GM23338 (cell line): ENCODE measurements at regions not wholly inside any gene's neighbourhood (a gene's known extent, or its start where the extent isn't known, plus 50 kb on each side); places are given as distances from the start of the nearest gene placed in this dataset.
A peak's percentile ranks its signal among the peaks of the same experiment; 100 is the strongest.

ENCODE experiments used
- ATAC-seq: fragments of 200-7000 bp; cut with Tn5 transposase; 3 replicates; pipeline ENCODE4 v1.9.1; 2020
- DNase-seq: peaks from one replicate; pipeline ENCODE4 v3.0.0-alpha.2; 2015; ENCODE audit warnings: low spot score
- H2AFZ ChIP-seq: fragments of 200-600 bp; sonication (generic); 2 replicates; pipeline ENCODE4 v1.8.0; 2016; ENCODE audit warnings: antibody characterized with exemption, mild to moderate bottlenecking, moderate library complexity
- H3F3A ChIP-seq: fragments of 200-600 bp; sonication (generic); replicated peaks from 2 replicates; pipeline ENCODE4 v1.8.0; 2017; ENCODE audit warnings: antibody characterized with exemption, mixed run types, low read depth
- H3K27ac ChIP-seq: fragments of 200-600 bp; sonication (generic); 2 replicates; pipeline ENCODE4 v1.6.1; 2016; ENCODE audit warnings: low read depth
- H3K27me3 ChIP-seq: fragments of 200-600 bp; sonication (generic); 2 replicates; pipeline ENCODE4 v1.8.0; 2016; ENCODE audit warnings: mild to moderate bottlenecking, mixed run types, moderate library complexity; ENCODE audit not compliant: insufficient read depth
- H3K36me3 ChIP-seq: fragments of 200-600 bp; sonication (generic); 2 replicates; pipeline ENCODE4 v1.8.0; 2016; ENCODE audit warnings: mild to moderate bottlenecking; ENCODE audit not compliant: insufficient read depth
- H3K4me1 ChIP-seq: fragments of 200-600 bp; sonication (generic); 2 replicates; pipeline ENCODE4 v1.8.0; 2016; ENCODE audit warnings: mild to moderate bottlenecking, moderate library complexity; ENCODE audit not compliant: insufficient read depth
- H3K4me2 ChIP-seq: fragments of 200-600 bp; sonication (generic); 2 replicates; pipeline ENCODE4 v1.7.1; 2017; ENCODE audit warnings: mixed run types
- H3K4me3 ChIP-seq: fragments of 200-600 bp; sonication (generic); 2 replicates; pipeline ENCODE4 v1.6.1; 2016; ENCODE audit warnings: mixed run types
- H3K79me2 ChIP-seq: fragments of 200-600 bp; sonication (generic); replicated peaks from 2 replicates; pipeline ENCODE4 v1.8.0; 2017; ENCODE audit warnings: mild to moderate bottlenecking; ENCODE audit not compliant: insufficient read depth
- H3K9me2 ChIP-seq: fragments of 200-600 bp; sonication (generic); 2 replicates; pipeline ENCODE4 v1.8.0; 2017; ENCODE audit not compliant: insufficient read depth
- H4K20me1 ChIP-seq: fragments of 200-600 bp; sonication (generic); replicated peaks from 2 replicates; pipeline ENCODE4 v1.8.0; 2017; ENCODE audit warnings: mild to moderate bottlenecking; ENCODE audit not compliant: insufficient read depth
- H3K27ac Mint-ChIP-seq: 2 replicates; pipeline ENCODE4 v1.8.0; 2020; ENCODE audit warnings: inconsistent platforms, mild to moderate bottlenecking, moderate library complexity, mixed read lengths
- H3K27me3 Mint-ChIP-seq: 3 replicates; pipeline ENCODE4 v1.8.0; 2022; ENCODE audit warnings: low read depth, mild to moderate bottlenecking, moderate library complexity, mixed read lengths, inconsistent platforms; ENCODE audit not compliant: insufficient read depth, poor library complexity
- H3K36me3 Mint-ChIP-seq: 3 replicates; pipeline ENCODE4 v1.8.0; 2021; ENCODE audit warnings: low read depth, mild to moderate bottlenecking, inconsistent platforms, moderate library complexity, mixed read lengths
- H3K4me1 Mint-ChIP-seq: 3 replicates; pipeline ENCODE4 v1.8.0; 2020; ENCODE audit warnings: mild to moderate bottlenecking, inconsistent platforms, mixed read lengths
- H3K4me3 Mint-ChIP-seq: 3 replicates; pipeline ENCODE4 v1.8.0; 2021; ENCODE audit warnings: moderate library complexity, mild to moderate bottlenecking, inconsistent platforms, mixed read lengths
- H3K9me3 Mint-ChIP-seq: 3 replicates; pipeline ENCODE4 v1.8.0; 2020; ENCODE audit warnings: moderate library complexity, mild to moderate bottlenecking, inconsistent platforms, mixed read lengths
- CREB1 ChIP-seq: fragments of 250-450 bp; sonication (Bioruptor Pico); IDR thresholded peaks from 2 replicates; pipeline ENCODE4 v1.5.0; 2020; ENCODE audit warnings: low read depth, mild to moderate bottlenecking, moderate library complexity
- CTCF ChIP-seq, 2 experiments: fragments of 200-600 bp in 1 of 2; sonication (generic) in 1 of 2; conservative IDR thresholded peaks; 2 replicates each; pipeline versions ENCODE4 v1.5.1 to v1.6.1; 2016 to 2017; ENCODE audit warnings: antibody characterized with exemption in 2 of 2, low read depth in 2 of 2, mild to moderate bottlenecking in 2 of 2, moderate library complexity in 1 of 2
- EZH2 ChIP-seq: fragments of 200-600 bp; sonication (generic); IDR thresholded peaks from one replicate; pipeline ENCODE4 v1.8.0; 2017; ENCODE audit warnings: antibody characterized with exemption, mild to moderate bottlenecking, low read depth; ENCODE audit not compliant: unreplicated experiment
- POLR2AphosphoS5 ChIP-seq: IDR thresholded peaks from 2 replicates; pipeline ENCODE4 v1.6.1; 2016; ENCODE audit warnings: antibody characterized with exemption, low read depth
- REST ChIP-seq: IDR thresholded peaks from one replicate; pipeline ENCODE4 v1.6.1; 2018; ENCODE audit warnings: antibody characterized with exemption; ENCODE audit not compliant: unreplicated experiment
- ZNF462 ChIP-seq: fragments of 250-450 bp; sonication (Bioruptor Pico); IDR thresholded peaks from 2 replicates; pipeline ENCODE4 v1.5.0; 2020; ENCODE audit warnings: mild to moderate bottlenecking, moderate library complexity

GRCh38 chr11:134734894-134735293 is 322.9 kb upstream of the B3GAT1 start:
- H3K27ac ChIP-seq, result no peak overlapping the region
- no peak overlapping the region for H2AFZ ChIP-seq
- H3K9me2 ChIP-seq, result no peaks in the 10 kb centered on the region
- Mint-ChIP-seq H3K4me1 (peaks cover 32% of the 10 kb centered on the region), H3K9me3 (no peaks in the 10 kb centered on the region), H3K36me3 (no peaks in the 10 kb centered on the region), H3K4me3 (no peak overlapping the region), H3K27me3 (peaks cover 7% of the 10 kb centered on the region), H3K27ac (no peak overlapping the region)
- H3K27me3 ChIP-seq, result no peaks in the 10 kb centered on the region
- no peaks in the 10 kb centered on the region for H3K36me3 ChIP-seq
- H3K4me3 ChIP-seq, result no peak overlapping the region
- H4K20me1 ChIP-seq, result no peaks in the 10 kb centered on the region
- no peaks in the 10 kb centered on the region for H3K79me2 ChIP-seq
- no peak for DNase-seq
- H3K4me2 ChIP-seq, result no peak overlapping the region
- H3K4me1 ChIP-seq, result peaks cover 20% of the 10 kb centered on the region
- H3F3A ChIP-seq, result 0 out of 2 replicates have a peak, but pooled peaks cover 3% of the 10 kb centered on the region
- TF ChIP-seq CREB1 (CRISPR knock-in tag) (no peak), CTCF (conservative IDR thresholded peaks at IDR 0.05; ENCODE audit: low read depth in 2 of 2) (0 out of 4 replicates have a peak, but pooled peaks of 1 of the 2 experiments have one; percentile 6)
- no peak for ATAC-seq

- no peak for DNase-seq
- H4K20me1 ChIP-seq, result no peaks in the 10 kb centered on the region
- H3K4me1 ChIP-seq, result peaks cover 20% of the 10 kb centered on the region
- no peak overlapping the region for H3K4me2 ChIP-seq
- no peaks in the 10 kb centered on the region for H3K79me2 ChIP-seq
- no peak for ATAC-seq
- no peaks in the 10 kb centered on the region for H3K9me2 ChIP-seq
- H2AFZ ChIP-seq, result no peak overlapping the region
- H3K36me3 ChIP-seq, result no peaks in the 10 kb centered on the region
- Mint-ChIP-seq H3K9me3 (no peaks in the 10 kb centered on the region), H3K4me1 (peaks cover 37% of the 10 kb centered on the region), H3K27ac (no peak overlapping the region), H3K36me3 (no peaks in the 10 kb centered on the region), H3K27me3 (peaks cover 7% of the 10 kb centered on the region), H3K4me3 (no peak overlapping the region)
- H3K4me3 ChIP-seq, result no peak overlapping the region
- H3K27ac ChIP-seq, result no peak overlapping the region
- H3F3A ChIP-seq, result 0 out of 2 replicates have a peak, but pooled peaks cover 3% of the 10 kb centered on the region
- no peaks in the 10 kb centered on the region for H3K27me3 ChIP-seq
- TF ChIP-seq POLR2AphosphoS5 (no peak), CTCF (conservative IDR thresholded peaks at IDR 0.05; ENCODE audit: low read depth in 2 of 2) (no peak), REST (no peak), EZH2 (no peak), CREB1 (CRISPR knock-in tag) (no peak), ZNF462 (CRISPR knock-in tag) (no peak)
Measured at GRCh38 chr11:134734141-134734845, 322.3 kb upstream of the B3GAT1 start.
